PFSK-1 (cell line): ENCODE measurements at regions not wholly inside any gene's neighbourhood (a gene's known extent, or its start where the extent isn't known, plus 50 kb on each side); places are given as distances from the start of the nearest gene placed in this dataset.

Experiments used
- FOXP2 ChIP-seq: optimal IDR thresholded peaks from 2 replicates; pipeline ENCODE3; 2011; ENCODE audit warnings: borderline replicate concordance, control low read depth, inconsistent platforms; ENCODE audit not compliant: insufficient read depth; ENCODE audit errors: extremely low read length, extremely low read depth
- POLR2AphosphoS5 ChIP-seq: IDR thresholded peaks from 2 replicates; pipeline ENCODE4 v1.6.1; 2012; ENCODE audit warnings: low read depth, mild to moderate bottlenecking, control low read depth, low read length, moderate library complexity
- TF ChIP-seq, protein P1 (sequence below), 2 experiments: IDR thresholded peaks; 2 replicates each; pipeline versions ENCODE4 v1.6.1 to v1.8.0; 2011 to 2012; ENCODE audit warnings: low read depth in 2 of 2, low read length in 2 of 2, control low read depth in 1 of 2, inconsistent platforms in 1 of 2, mild to moderate bottlenecking in 1 of 2, moderate library complexity in 1 of 2; ENCODE audit not compliant: insufficient read depth in 1 of 2

DNA sequence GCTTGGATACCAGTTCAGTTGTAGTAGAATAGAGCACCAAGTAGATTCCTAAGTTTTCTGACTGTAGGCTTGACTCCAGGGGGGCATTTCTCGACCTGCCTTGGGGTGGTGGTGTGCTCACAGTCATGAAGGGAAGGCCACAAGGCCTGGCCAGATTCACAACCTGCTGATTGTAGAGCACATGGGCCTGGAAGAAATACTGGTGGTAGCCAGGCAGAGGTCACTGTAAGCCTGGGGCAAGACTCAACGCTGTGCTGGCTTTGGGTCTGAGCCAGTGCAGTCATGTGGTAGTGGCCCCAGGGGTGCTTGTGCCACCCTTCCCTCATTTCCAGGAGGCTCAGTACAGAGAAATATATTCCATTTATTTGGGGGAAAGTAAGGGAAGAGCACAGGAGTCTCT, 832.3 kb upstream of the SLC10A2 start:
- TF ChIP-seq FOXP2 (no peak), POLR2AphosphoS5 (no peak)
- TF ChIP-seq, protein P1, sequence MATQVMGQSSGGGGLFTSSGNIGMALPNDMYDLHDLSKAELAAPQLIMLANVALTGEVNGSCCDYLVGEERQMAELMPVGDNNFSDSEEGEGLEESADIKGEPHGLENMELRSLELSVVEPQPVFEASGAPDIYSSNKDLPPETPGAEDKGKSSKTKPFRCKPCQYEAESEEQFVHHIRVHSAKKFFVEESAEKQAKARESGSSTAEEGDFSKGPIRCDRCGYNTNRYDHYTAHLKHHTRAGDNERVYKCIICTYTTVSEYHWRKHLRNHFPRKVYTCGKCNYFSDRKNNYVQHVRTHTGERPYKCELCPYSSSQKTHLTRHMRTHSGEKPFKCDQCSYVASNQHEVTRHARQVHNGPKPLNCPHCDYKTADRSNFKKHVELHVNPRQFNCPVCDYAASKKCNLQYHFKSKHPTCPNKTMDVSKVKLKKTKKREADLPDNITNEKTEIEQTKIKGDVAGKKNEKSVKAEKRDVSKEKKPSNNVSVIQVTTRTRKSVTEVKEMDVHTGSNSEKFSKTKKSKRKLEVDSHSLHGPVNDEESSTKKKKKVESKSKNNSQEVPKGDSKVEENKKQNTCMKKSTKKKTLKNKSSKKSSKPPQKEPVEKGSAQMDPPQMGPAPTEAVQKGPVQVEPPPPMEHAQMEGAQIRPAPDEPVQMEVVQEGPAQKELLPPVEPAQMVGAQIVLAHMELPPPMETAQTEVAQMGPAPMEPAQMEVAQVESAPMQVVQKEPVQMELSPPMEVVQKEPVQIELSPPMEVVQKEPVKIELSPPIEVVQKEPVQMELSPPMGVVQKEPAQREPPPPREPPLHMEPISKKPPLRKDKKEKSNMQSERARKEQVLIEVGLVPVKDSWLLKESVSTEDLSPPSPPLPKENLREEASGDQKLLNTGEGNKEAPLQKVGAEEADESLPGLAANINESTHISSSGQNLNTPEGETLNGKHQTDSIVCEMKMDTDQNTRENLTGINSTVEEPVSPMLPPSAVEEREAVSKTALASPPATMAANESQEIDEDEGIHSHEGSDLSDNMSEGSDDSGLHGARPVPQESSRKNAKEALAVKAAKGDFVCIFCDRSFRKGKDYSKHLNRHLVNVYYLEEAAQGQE (IDR thresholded peaks at IDR 0.05; ENCODE audit: insufficient read depth in 1 of 2, low read depth in 2 of 2, low read length in 2 of 2), result no peak
